GM23338 (cell line): ENCODE measurements at regions not wholly inside any gene's neighbourhood (a gene's known extent, or its start where the extent isn't known, plus 50 kb on each side); places are given as distances from the start of the nearest gene placed in this dataset.

Experiments
- CTCF ChIP-seq, 2 experiments: fragments of 200-600 bp in 1 of 2; sonication (generic) in 1 of 2; conservative IDR thresholded peaks; 2 replicates each; pipeline versions ENCODE4 v1.5.1 to v1.6.1; 2016 to 2017; ENCODE audit warnings: antibody characterized with exemption in 2 of 2, low read depth in 2 of 2, mild to moderate bottlenecking in 2 of 2, moderate library complexity in 1 of 2
- EZH2 ChIP-seq: fragments of 200-600 bp; sonication (generic); IDR thresholded peaks from one replicate; pipeline ENCODE4 v1.8.0; 2017; ENCODE audit warnings: antibody characterized with exemption, mild to moderate bottlenecking, low read depth; ENCODE audit not compliant: unreplicated experiment
- REST ChIP-seq: IDR thresholded peaks from one replicate; pipeline ENCODE4 v1.6.1; 2018; ENCODE audit warnings: antibody characterized with exemption; ENCODE audit not compliant: unreplicated experiment

GRCh38 chr18:24914685-24915084 is 437.3 kb downstream of the ZNF521 start:
- no peak for TF ChIP-seq CTCF (conservative IDR thresholded peaks at IDR 0.05; ENCODE audit: low read depth in 2 of 2)
- TF ChIP-seq REST, result no peak
- TF ChIP-seq EZH2, result no peak
